AG08395 (cell line): ENCODE measurements at regions not wholly inside any gene's neighbourhood (a gene's known extent, or its start where the extent isn't known, plus 50 kb on each side); places are given as distances from the start of the nearest gene placed in this dataset.
A peak's percentile ranks its signal among the peaks of the same experiment; 100 is the strongest.
"Not testable (repeated sequence)": the region's sequence is repeated elsewhere in the genome, so short reads cannot be mapped to it uniquely, and the experiment has no call there.

ENCODE experiments used
- DNase-seq: peaks from one replicate; pipeline ENCODE4 v3.0.0; 2012; ENCODE audit warnings: mixed read lengths, low spot score

DNA sequence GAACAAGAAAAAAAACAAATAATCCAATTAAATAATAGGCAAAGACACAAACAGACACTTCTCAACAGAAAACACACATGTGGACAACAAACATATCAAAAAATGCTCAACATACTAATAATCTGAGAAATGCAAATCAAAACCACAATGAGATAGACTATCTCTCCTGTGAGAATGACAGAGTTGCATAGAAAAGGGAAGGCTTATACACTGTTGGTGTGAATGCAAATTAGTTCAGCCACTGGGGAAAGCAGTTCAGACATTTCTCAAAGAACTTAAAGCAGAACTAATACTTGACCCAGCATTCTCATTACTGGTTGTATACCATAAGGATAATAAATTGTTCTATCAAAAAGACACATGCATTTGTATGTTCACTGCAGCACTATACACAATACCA lies 637.8 kb upstream of the LUZP2 start:
- no peak for DNase-seq

DNA sequence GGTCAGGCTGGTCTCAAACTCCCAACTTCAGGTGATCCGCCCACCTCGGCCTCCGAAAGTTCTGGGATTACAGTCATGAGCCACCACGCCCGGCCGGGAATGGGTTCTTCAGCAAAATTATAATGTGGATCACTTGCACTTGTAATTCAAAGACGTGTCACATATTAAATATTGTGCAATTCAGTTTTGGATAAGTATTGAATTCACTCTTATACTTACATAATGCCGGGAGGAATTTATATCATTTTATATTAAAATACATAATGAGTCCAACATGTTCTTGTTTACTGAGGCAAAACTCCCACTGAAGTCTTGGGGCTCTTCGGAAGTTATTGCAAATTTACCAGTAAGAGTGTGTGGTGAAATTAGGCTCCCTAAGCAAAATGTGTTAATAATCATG lies 635.2 kb upstream of the LUZP2 start:
- DNase-seq = no peak

DNA sequence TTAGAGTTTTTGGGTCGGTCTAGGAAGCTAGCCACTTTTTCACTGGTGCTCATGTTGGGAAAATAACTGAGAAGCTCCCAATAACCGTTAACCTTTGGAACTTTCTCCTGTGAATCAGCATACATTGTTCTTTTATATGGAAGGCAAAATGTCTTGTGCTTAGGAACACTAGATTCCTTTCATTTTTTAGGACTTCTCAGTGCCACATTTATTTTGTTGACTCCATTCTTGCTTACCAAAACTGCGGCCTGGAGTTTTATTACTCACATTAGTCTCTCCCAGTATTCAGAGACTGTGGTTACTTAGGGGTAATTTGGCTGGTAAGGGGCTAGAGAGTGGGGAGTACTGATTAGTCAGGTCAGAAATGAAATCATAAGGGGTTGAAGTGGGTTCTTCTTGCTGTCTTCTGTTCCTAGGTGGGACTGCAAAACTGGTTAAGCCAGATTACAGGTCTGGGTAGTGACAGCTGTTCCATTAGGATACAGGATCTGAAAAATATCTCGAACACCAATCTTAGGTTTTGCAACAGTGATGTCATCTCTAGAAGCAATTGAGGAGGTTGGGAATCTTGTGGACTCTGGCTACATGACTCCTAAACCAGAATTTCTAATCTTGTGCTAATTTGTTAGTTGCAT lies 631.4 kb upstream of the LUZP2 start:
- DNase-seq = peak; percentile 12

DNA sequence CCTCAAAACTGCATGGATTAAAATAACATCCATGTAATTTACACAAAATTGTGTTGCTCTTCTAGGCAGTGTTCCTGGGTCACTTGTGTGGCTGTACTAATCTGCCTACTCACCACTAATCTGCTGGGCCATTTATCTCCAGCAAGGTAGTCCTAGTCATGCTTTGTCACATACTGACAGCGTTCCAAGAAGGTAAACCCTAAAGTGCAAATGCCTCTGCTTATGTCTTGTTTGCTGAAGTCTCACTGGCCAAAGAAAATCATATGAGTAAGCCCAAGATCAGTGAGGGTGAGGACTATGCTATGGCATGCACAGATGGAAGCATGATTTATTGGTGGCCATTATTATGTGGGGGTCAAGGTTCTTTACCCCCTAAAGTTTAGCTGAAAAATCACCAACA lies 630.2 kb upstream of the LUZP2 start:
- DNase-seq = no peak

DNA sequence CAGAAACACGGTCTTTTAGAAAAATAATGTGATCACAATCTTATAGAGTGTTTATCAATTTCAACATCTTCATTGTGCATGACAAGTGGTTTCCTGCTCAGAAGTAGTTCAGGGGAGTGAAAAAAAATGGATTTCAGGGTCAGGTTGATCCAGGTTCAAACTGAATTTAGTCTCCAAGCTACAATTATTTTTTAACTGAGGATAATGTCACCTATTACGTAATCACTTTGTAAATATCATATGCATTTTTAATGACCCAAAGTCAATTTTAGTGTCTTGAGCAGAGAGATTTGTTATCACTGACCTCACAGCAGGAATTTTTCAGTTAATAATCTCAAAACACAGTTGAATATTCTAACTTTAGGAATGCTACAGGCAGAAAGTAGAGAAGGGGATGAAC lies 627.2 kb upstream of the LUZP2 start:
- no peak for DNase-seq

DNA sequence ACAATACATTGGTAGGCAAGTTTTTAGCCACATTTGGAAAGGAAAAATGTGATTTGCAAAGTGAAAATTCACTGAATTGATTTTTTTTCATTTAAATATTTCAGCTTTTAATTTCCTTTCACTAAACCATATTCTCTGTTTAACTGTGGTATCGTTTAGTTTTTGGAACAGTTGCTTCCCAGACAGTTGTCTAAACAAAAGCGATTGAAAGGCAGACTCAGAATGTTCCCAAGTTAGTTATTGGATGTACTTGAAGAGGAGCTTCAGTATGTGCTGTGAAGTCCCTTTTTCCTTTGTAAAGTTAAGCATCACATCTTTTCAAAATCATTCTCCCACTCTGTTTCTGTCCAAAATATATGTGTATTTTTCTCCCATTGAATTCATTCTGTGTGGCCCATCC lies 623.4 kb upstream of the LUZP2 start:
- DNase-seq = no peak

DNA sequence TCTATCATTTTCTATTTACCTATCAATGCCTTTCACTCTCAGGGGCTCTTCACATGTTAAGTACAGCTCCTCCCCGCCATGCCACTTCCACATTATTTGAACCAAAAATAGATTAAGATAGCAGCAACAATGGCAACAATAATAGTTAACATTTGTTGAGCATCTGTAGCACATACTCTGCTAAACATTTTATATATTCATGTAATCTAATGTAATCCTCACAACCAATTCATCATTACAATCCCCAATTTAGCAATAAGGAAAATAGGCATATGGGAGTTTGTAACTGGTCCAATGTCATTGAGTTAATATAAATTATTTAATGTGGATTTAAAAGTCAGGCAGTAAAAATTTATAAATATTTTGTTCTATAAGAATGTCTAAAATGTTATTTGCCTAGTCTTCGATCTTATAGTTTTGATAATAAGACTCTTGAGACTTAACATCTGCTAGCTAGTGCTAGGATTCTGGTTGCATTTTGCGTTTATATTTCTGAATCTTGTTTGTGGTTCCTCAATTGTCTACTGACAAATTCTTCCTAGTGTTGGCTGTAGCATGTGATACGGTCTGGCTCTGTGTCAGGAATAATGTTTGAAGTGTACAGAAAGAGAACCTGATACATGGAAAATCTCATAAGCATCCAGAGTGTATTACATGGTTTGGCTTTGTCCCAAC lies 621.5 kb upstream of the LUZP2 start:
- no peak for DNase-seq

DNA sequence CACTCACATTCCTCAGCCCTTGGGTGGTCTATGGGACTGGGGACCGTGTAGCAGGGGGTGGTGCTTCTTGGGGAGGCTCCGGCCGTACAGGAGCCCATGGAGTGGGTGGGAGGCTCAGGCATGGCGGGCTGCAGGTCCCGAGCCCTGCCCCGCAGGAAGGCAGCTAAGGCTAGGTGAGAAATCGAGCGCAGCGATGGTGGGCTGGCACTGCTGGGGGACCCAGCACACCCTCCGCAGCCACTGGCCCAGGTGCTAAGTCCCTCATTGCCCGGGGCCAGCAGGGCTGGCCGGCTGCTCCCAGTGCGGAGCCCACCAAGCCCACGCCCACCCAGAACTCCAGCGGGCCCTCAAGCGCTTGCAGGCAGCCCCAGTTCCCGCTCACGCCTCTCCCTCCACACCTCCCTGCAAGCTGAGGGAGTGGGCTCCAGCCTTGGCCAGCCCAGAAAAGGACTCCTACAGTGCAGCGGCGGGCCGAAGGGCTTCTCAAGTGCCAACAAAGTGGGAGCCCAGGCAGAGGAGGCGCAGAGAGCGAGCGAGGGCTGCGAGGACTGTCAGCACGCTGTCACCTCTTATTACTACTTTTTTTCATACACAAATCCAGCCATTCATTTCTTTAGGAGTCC lies 613.3 kb upstream of the LUZP2 start:
- not testable (repeated sequence) for DNase-seq

DNA sequence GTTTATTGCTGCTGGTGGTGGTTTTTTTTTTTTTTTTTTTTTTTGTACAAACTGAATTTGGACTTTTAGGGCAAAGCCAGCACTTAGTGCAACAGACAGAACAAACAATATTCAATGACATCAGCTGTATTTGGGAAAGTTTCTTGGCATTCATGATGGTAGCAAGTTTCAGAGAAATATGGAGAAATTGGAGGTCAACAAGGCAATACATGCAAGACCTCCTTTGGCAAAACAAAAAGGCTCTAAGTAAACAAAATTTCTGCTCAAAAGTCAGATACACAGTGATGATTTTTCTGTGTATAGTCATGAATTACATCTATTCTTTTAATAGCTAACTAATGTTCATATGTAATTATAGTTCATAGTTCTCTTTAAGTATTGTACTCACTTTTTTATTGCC lies 612.5 kb upstream of the LUZP2 start:
- no peak for DNase-seq

DNA sequence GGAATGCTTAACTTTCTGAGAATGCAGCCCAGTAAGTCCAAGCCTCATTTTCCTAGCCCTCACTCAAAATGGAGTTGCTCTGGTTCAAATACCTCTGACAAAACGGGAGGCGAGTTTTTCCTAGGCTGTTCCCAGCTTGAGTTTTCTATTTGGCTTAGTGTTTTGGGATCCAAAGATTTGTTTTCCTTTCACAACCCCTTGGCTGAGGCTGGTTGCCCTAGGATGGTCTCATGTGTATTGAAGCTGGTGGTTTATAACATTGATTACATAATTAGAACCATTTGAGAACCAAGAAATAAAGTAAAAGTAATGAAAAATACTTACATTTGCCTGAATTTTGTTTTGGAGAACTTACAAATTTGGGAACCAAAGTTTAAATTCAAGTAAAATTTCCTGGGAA lies 611.1 kb upstream of the LUZP2 start:
- no peak for DNase-seq

DNA sequence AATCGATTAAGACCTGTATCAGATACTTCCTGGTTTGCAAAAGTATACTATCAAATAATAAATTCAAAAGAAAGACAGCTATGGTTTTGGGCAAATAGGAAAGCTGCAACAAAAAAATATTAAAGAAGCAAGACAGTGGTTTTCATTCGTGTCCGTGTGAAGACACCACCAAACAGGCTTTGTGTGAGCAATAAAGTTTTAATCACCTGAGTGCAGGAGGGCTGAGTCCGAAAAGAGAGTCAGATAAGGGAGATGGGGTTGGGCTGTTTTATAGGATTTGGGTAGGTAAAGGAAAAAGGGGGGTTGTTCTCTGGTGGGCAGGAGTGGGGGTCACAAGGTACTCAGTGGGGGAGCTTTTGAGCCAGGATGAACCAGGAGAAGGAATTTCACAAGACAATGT lies 609.7 kb upstream of the LUZP2 start:
- DNase-seq = not testable (repeated sequence)

DNA sequence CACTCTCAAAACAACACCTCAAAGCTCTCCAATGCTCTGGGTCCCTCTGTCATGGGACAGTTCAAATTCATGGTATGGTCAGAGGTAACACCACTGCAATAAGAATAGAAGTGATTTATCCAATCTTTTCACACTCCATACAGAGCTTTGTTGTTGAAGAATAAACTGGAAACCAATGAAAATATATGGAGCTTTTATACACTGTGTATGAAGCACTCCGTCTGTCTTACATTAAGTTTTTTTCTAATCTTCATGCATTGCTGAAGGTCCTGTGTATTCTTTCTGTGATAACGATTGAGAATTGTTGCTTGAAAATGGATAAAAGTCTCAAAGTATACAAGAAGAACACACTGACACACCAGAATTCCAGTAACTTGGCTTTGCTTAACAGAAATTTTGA lies 603.7 kb upstream of the LUZP2 start:
- DNase-seq = no peak

DNA sequence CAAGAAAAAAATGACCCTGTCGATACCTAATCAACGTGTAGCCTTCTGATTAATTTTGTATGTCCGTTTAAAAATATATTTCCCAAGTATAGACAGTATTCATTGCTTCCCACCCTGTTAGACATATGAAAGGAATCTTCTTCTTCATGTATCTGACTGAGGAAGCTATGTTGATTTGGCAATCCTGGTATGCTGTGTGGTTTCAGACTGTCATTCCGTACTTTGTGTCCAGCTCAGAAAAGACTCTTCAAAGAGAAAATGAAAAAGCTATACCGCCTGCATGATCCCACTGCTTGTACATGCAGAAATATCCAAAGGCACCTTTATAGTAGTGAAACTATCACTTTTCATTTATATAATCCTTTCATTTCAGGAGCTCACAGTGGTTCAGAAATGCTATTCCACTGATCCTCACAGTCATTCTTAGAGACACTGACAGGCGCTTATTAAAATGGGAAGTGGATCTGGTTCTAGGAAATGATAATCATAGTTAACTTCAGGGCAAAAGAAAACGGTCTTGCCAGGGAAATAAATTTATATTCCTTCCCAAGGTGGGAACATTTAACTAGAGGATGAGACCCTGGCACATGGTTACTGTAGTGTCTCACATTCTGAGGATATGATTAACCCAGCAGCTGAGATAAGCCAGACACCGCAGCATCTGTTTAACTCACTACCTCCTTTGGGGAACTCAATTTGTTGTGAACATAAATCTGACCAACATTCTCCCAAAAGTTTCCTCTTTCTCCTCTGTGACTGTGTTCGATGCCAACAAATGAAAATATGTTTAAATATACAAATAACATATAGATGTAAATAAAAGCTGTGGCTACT lies 599.2 kb upstream of the LUZP2 start:
- DNase-seq = peak; percentile 82

DNA sequence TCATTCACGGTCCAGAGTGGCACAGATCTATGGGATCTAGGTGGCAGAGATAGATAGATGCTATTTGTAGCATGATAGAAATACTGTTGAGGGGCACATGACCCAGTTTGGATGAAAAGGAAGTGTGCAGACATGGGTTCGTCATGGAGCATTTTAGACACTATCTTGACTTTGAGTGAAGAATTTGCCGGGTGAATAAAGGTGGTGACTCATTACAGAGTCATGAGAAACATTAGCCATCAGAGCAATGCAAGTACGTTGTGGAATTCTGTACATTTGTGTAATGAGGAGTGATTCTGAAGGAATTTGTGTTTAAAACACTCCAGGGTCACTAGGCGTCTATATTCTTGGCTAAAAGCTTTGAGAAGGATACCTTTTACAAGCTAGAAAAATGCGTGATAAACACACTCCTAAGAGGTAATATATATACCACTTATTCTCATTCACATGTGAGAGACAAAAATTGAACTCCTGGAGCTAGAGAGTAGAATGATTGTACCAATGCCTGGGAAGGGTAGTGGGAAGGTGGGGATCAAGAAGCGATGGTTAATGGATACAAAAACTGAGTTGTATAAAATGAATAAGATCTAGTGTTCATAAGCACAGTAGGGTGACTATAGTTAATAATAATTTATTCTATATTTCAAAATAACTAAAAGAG lies 593.7 kb upstream of the LUZP2 start:
- DNase-seq = peak; percentile 42

DNA sequence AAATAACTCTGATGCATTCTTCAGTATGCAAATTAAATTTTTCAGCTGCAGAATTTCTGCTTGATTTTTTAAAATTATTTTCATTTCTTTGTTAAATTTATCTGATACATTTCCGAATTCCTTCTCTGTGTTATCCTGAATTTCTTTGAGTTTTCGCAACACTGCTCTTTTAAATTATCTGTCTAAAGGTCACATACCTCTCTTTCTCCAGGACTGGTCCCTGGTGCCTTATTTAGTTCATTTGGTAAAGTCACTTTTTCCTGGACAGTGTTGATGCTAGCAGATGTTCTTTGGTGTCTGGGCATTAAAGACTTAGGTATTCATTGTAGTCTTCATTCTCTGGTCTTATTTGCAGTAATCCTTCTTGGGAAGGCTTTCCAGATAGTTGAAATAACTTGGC lies 577.4 kb upstream of the LUZP2 start:
- no peak for DNase-seq

DNA sequence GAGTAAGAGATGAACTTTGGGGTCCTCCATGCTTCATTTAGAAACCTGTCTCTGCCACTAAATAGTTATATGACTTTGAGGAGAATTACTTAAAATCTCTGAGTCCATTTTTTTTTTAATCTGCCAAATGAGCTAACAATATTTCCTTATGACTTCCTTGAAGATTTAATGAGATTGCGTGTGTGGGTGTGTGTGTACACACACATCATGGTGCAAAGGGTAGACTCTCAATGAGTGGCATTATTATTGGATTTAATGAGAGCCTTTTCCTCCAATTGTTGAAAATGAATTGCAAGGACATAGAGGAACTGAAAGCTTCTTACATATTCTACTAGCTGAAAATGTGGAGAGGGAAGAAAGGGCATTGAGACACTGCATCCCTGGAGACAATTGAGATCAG lies 573.5 kb upstream of the LUZP2 start:
- no peak for DNase-seq

DNA sequence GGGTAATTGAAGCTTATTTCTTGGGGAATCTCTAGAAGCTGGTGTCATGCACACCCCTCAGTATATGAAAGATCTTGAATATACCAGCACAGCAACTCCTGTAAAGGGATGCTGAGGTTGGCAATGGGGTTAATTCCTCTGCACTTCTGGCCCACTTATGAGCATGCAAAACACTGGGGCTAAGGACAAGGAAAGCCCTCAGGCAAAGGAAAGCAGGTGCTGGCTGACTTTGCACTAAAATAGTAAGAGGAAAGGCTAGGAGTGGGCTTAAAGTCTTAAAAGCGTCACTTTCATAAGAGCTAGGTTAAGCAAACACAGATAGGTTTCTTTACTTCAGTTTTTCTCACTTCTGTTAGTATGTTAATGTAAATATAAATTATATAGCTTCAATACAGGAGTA lies 572.6 kb upstream of the LUZP2 start:
- DNase-seq = no peak

DNA sequence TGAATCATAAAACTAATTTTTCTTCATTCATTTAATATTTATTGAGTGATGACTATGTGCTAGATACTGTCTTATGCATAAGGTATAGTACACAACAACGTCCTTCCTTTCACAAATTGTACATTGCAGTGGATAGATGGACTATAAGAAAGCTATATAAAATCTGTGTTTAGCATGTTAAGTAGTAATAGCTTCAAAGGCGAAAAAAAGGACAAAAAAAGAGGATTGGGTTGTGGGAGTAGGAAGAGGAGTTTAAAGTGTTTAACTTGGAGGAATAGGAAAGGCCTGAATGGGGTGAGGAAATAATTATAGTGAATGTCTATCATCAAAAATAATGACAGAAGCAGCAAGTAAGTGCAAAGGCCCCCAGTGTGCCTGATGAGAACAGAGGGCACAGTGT lies 565.4 kb upstream of the LUZP2 start:
- DNase-seq = no peak

DNA sequence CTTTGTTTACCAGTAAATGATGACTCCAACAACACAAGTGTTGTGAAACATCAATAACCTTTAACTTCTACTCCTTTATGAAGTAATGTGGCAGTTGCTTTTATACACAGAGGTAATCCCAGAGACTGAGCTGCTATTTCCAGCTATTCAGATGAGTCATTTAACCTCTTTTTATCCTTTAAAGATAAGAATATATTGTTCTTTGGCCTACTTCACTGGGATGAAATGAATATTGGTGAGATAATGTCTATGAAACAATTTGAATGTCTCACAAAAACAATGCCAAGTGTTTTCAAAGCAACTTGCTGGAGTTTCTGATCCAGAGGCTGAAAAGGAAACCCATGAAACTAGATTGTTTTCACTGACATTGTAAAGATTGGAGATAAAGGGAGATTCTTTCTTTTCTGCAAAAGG lies 564.4 kb upstream of the LUZP2 start:
- DNase-seq = no peak

DNA sequence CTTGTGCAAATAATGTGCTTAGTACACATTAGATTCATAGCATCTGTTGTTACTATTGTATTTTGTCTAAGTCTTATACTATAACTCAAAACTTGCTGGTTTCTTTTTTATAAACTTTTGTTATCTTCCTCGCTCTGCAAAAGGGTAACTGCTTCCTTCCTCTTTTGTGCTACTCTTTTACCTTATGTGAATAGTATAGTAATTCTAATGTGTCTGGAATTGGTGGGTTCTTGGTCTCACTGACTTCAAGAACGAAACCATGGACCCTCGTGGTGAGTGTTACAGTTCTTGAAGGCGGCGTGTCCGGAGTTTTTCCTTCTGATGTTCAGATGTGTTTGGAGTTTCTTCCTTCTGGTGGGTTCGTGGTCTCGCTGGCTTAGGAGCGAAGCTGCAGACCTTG lies 563.1 kb upstream of the LUZP2 start:
- no peak for DNase-seq

DNA sequence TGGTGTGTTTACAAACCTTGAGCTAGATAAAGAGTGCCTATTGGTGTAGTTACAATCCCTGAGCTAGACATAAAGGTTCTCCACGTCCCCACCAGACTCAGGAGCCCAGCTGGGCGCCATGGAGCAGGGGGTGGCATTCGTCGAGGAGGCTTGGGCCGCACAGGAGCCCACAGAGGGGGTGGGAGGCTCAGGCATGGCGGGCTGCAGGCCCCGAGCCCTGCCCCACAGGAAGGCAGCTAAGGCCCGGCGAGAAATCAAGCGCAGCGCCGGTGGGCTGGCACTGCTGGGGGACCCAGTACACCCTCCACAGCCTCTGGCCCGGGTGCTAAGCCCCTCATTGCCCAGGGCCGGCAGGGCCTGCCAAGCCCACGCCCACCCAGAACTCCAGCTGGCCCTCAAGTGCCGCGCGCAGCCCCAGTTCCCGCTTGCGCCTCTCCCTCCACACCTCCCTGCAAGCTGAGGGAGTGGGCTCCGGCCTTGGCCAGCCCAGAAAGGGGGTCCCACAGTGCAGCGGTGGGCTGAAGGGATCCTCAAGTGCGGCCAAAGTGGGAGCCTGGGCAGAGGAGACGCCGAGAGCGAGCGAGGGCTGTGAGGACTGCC lies 562.1 kb upstream of the LUZP2 start:
- not testable (repeated sequence) for DNase-seq
